ENCODE measurements at regions not wholly inside any gene's neighbourhood (a gene's known extent, or its start where the extent isn't known, plus 50 kb on each side); places are given as distances from the start of the nearest gene placed in this dataset.
A peak's percentile ranks its signal among the peaks of the same experiment; 100 is the strongest.

GRCh38 chr6:22349051-22349450, 52.2 kb upstream of the PRL start:
- no peak for TF ChIP-seq CTCF (IDR thresholded peaks at IDR 0.05; ENCODE audit: poor library complexity)
- TF ChIP-seq EZH2 (IDR thresholded peaks at IDR 0.05; ENCODE audit: borderline replicate concordance), result no peak
- no peak for TF ChIP-seq EZH2phosphoT487 (IDR thresholded peaks at IDR 0.05; ENCODE audit: low read depth, severe bottlenecking, unreplicated experiment)
- no peaks in the 10 kb centered on the region for H3K36me3 ChIP-seq (replicated peaks; ENCODE audit: insufficient read depth, low read depth)
- no peak overlapping the region for H3K4me3 ChIP-seq
- no peak for DNase-seq (ENCODE audit: low spot score)
- H3K4me2 ChIP-seq, result no peak overlapping the region
- H3K4me1 ChIP-seq (ENCODE audit: insufficient read depth), result peaks cover 6% of the 10 kb centered on the region
- no peak overlapping the region for H3K27ac ChIP-seq
- no peaks in the 10 kb centered on the region for H3K79me2 ChIP-seq
- no peaks in the 10 kb centered on the region for H3K27me3 ChIP-seq
- no peaks in the 10 kb centered on the region for H3K9me3 ChIP-seq (ENCODE audit: low read depth)
- H3K9me2 ChIP-seq (replicated peaks; ENCODE audit: insufficient read depth), result no peaks in the 10 kb centered on the region
- no peaks in the 10 kb centered on the region for H4K20me1 ChIP-seq (ENCODE audit: insufficient read depth, poor library complexity, severe bottlenecking)
- no peak overlapping the region for H2AFZ ChIP-seq
- WGBS (ENCODE audit: low lambda C conversion rate, missing lambda C conversion rate), result 95% methylated on average over 13 of the region's 13 CpGs

GRCh38 chr6:22349528-22349927, 52.7 kb upstream of the PRL start:
- Histone ChIP-seq H3K4me1 (ENCODE audit: insufficient read depth) (peaks cover 6% of the 10 kb centered on the region), H3K4me3 (no peak overlapping the region), H3K36me3 (replicated peaks; ENCODE audit: insufficient read depth, low read depth) (no peaks in the 10 kb centered on the region), H4K20me1 (ENCODE audit: insufficient read depth, poor library complexity, severe bottlenecking) (no peaks in the 10 kb centered on the region), H3K79me2 (no peaks in the 10 kb centered on the region), H3K9me3 (ENCODE audit: low read depth) (no peaks in the 10 kb centered on the region), H3K9me2 (replicated peaks; ENCODE audit: insufficient read depth) (no peaks in the 10 kb centered on the region), H3K4me2 (no peak overlapping the region), H2AFZ (no peak overlapping the region), H3K27ac (no peak overlapping the region), H3K27me3 (no peaks in the 10 kb centered on the region)
- TF ChIP-seq CTCF (IDR thresholded peaks at IDR 0.05; ENCODE audit: poor library complexity), result no peak
- TF ChIP-seq EZH2phosphoT487 (IDR thresholded peaks at IDR 0.05; ENCODE audit: low read depth, severe bottlenecking, unreplicated experiment), result no peak
- no peak for TF ChIP-seq EZH2 (IDR thresholded peaks at IDR 0.05; ENCODE audit: borderline replicate concordance)
- no peak for DNase-seq (ENCODE audit: low spot score)

DNA sequence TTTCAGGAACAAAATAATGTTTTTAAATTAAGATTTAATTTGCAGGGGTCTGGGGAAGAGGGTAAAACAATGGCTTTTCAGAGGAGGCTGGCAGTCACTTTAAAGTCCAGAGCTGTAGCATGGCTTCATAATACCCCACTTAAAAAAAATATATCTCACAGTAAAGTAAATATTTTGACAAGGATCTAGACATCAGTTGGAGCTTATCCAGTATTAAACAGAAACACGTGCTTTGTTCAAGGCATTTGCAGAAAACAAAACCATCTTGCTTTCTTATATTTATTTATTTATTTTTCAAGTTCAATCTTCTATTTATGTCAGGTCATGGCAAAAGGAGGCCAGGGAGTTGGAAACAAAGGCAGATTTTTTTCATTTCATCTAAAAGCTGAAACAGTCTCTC, 53.3 kb upstream of the PRL start:
- Histone ChIP-seq H3K4me3 (no peak overlapping the region), H3K9me2 (replicated peaks; ENCODE audit: insufficient read depth) (no peaks in the 10 kb centered on the region), H3K79me2 (no peaks in the 10 kb centered on the region), H4K20me1 (ENCODE audit: insufficient read depth, poor library complexity, severe bottlenecking) (no peaks in the 10 kb centered on the region), H3K9me3 (ENCODE audit: low read depth) (no peaks in the 10 kb centered on the region), H3K4me1 (ENCODE audit: insufficient read depth) (peaks cover 6% of the 10 kb centered on the region), H3K36me3 (replicated peaks; ENCODE audit: insufficient read depth, low read depth) (no peaks in the 10 kb centered on the region), H3K27me3 (no peaks in the 10 kb centered on the region), H3K27ac (no peak overlapping the region), H2AFZ (no peak overlapping the region), H3K4me2 (peak overlapping the region; percentile 7)
- TF ChIP-seq EZH2phosphoT487 (IDR thresholded peaks at IDR 0.05; ENCODE audit: low read depth, severe bottlenecking, unreplicated experiment) (no peak), CTCF (IDR thresholded peaks at IDR 0.05; ENCODE audit: poor library complexity) (no peak), EZH2 (IDR thresholded peaks at IDR 0.05; ENCODE audit: borderline replicate concordance) (no peak)
- WGBS (ENCODE audit: low lambda C conversion rate, missing lambda C conversion rate), result 15% methylated on average over 1 of the region's 1 CpG
- no peak for DNase-seq (ENCODE audit: low spot score)

DNA sequence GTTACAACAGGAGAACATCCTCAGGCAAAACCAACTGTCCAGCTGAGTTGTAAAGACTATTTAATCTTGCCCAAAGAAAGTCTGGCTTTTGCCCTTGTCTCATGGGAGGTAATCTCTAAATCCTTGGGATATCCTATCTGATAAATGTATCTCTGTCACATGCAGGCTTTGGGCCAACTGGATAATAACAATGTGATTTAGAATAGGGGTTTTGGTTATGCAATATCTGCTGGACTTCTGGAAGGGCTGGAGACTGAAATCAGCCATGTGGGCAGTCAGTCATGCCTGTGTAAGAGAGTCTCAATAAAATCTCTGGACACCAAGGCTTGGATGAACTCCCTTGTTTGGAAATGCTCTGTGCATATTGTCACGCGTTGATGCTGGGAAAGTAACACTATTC, 56.3 kb upstream of the PRL start:
- no peak overlapping the region for H3K4me3 ChIP-seq
- no peaks in the 10 kb centered on the region for H3K36me3 ChIP-seq (replicated peaks; ENCODE audit: insufficient read depth, low read depth)
- H3K4me2 ChIP-seq, result no peak overlapping the region
- no peak for TF ChIP-seq EZH2phosphoT487 (IDR thresholded peaks at IDR 0.05; ENCODE audit: low read depth, severe bottlenecking, unreplicated experiment)
- no peak for TF ChIP-seq CTCF (IDR thresholded peaks at IDR 0.05; ENCODE audit: poor library complexity)
- no peak for TF ChIP-seq EZH2 (IDR thresholded peaks at IDR 0.05; ENCODE audit: borderline replicate concordance)
- peaks cover 6% of the 10 kb centered on the region for H3K4me1 ChIP-seq (ENCODE audit: insufficient read depth)
- H3K9me2 ChIP-seq (replicated peaks; ENCODE audit: insufficient read depth), result no peaks in the 10 kb centered on the region
- no peak for DNase-seq (ENCODE audit: low spot score)
- 94% methylated on average over 2 of the region's 2 CpGs for WGBS (ENCODE audit: low lambda C conversion rate, missing lambda C conversion rate)
- H3K9me3 ChIP-seq (ENCODE audit: low read depth), result no peaks in the 10 kb centered on the region
- H3K27ac ChIP-seq, result no peak overlapping the region
- no peak overlapping the region for H2AFZ ChIP-seq
- no peaks in the 10 kb centered on the region for H3K79me2 ChIP-seq
- no peaks in the 10 kb centered on the region for H3K27me3 ChIP-seq
- H4K20me1 ChIP-seq (ENCODE audit: insufficient read depth, poor library complexity, severe bottlenecking), result no peaks in the 10 kb centered on the region
